C4-2B (cell line): ENCODE measurements at regions not wholly inside any gene's neighbourhood (a gene's known extent, or its start where the extent isn't known, plus 50 kb on each side); places are given as distances from the start of the nearest gene placed in this dataset.

Experiments
- H3K27ac ChIP-seq: fragments of 450-650 bp; 2 replicates; pipeline ENCODE4 v1.5.1; 2017
- CTCF ChIP-seq: fragments of 450-650 bp; conservative IDR thresholded peaks from 2 replicates; pipeline ENCODE4 v1.5.1; 2017; ENCODE audit warnings: mild to moderate bottlenecking
- ZFX ChIP-seq: fragments of 450-650 bp; IDR thresholded peaks from 2 replicates; pipeline ENCODE4 v1.6.1; 2017

DNA sequence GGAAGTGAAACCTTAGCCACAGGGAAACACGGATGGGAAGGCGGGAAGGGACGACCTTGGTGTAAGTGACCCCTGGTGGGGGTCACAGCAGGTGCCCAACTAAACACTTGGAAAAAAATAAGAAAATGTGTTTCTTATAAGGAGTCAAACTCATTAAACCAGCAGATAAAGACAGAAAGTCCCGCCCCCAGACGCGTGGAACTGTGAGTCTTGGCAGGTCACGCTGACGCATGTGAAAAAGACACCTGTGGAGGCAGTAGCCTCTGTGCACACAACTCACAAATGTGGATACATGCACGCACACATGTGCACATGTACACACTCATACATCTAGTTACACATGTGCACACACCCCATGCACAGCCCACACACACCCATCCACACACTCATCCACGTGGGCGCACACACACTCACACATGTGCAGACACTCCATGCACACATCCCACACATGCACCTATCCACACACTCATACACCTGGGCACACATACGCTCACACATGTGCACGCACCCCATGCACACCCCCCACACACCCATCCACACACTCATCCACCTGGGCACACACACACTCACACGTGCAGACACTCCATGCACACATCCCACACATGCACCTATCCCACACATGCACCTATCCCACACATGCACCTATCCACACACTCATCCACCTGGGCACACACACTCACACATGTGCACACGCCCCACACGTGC is 432.4 kb downstream of the SOX9 start:
- TF ChIP-seq ZFX (no peak), CTCF (no peak)
- H3K27ac ChIP-seq = no peak overlapping the region

DNA sequence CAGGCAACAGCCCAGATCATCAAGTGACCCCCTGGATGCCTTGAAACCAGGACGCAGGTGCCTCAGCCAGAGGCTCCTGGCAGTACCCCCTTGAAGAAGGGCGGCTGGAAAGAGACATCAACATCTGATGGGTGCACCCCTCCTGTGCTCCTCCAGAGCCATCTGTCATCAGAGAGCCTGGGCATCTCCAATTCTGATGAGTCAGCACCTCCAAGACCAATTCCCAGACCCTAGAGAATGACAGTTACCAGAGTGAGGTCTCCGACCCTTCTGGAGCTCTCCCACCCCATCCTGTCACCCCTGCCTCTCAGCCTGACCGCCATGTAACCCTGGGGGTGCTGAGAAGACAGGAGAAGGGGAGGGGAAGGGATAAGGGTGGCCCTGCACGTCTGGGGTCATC is 433.7 kb downstream of the SOX9 start:
- no peak overlapping the region for H3K27ac ChIP-seq
- TF ChIP-seq CTCF (no peak), ZFX (no peak)

DNA sequence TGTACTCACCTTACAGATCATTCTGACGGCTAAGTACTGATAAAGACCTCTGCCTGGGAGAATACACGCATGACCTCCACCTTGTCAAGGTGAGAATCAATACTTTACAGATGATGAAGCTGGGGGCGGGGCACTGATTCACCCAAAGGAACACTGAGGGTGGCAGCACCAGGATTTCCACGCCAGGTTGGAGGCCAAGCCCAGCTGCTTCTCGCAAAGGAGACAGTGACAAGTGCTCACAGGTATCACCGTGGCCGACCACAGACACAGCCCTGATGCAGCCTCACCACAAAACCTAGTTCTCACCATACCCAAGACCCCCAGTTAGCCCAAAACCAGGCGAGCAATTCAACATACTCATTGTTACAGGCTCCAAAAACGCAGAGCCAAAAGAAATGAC is 434.2 kb downstream of the SOX9 start:
- no peak overlapping the region for H3K27ac ChIP-seq
- TF ChIP-seq CTCF = no peak
- TF ChIP-seq ZFX = no peak

- no peak for TF ChIP-seq ZFX
- TF ChIP-seq CTCF = peak; percentile 95
- H3K27ac ChIP-seq = no peak overlapping the region
These were observed 436.4 kb downstream of the SOX9 start for GRCh38 chr17:72556944-72557826.

DNA sequence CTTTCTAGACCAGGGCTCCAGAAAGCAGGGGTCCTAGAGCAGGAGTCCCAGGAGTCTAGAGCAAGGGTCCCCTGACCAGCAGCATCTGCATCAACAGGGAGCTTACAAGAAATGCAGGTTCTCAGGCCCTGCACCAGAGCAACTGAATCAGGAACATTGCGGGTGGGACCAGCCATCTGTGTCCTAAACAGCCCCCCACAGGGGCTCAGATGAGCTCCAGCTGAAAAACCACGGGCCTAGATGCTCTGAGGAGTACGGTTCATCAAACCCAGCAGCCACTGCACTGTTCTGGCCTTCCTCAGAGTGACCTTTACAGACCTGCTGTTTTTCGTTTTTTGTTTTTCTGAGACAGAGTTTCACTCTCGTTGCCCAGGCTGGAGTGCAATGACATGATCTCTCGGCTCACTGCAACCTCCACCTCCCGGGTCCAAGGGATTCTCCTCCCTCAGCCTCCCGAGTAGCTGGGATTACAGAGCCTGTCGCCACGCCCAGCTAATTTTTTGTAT is 438.2 kb downstream of the SOX9 start:
- TF ChIP-seq ZFX = no peak
- no peak for TF ChIP-seq CTCF
- no peak overlapping the region for H3K27ac ChIP-seq

GRCh38 chr17:72560303-72561247 is 439.8 kb downstream of the SOX9 start:
- TF ChIP-seq CTCF = peak; percentile 90
- TF ChIP-seq ZFX = no peak
- H3K27ac ChIP-seq = peak overlapping the region; percentile 6; the same call in 1 of the 2 replicates
